Inflammatory macrophage (primary cell): ENCODE measurements at regions not wholly inside any gene's neighbourhood (a gene's known extent, or its start where the extent isn't known, plus 50 kb on each side); places are given as distances from the start of the nearest gene placed in this dataset.
"Not testable (repeated sequence)": the region's sequence is repeated elsewhere in the genome, so short reads cannot be mapped to it uniquely, and the experiment has no call there.

ENCODE experiments used
- DNase-seq, 2 donors: peaks; one replicate each; pipeline ENCODE4 v3.0.0-alpha.2; 2020 to 2022

- no peak for DNase-seq
These were observed 606.1 kb upstream of the CPEB2 start for GRCh38 chr4:14396183-14396582.

- DNase-seq: no peak
These were observed 602.4 kb upstream of the CPEB2 start for GRCh38 chr4:14399848-14400247.

GRCh38 chr4:14400307-14400706 is 602.0 kb upstream of the CPEB2 start:
- DNase-seq: peak; percentile 59 to 71

- DNase-seq: no peak
These were observed 599.1 kb upstream of the CPEB2 start for GRCh38 chr4:14403132-14403531.

- DNase-seq: no peak
These were observed 597.6 kb upstream of the CPEB2 start for GRCh38 chr4:14404730-14405129.

- no peak for DNase-seq
These were observed 591.8 kb upstream of the CPEB2 start for GRCh38 chr4:14410516-14410915.

- peak in 1 of 2 donors; percentile 12 for DNase-seq
These were observed 587.1 kb upstream of the CPEB2 start for GRCh38 chr4:14415146-14415545.

- DNase-seq: no peak
These were observed 582.8 kb upstream of the CPEB2 start for GRCh38 chr4:14419516-14419915.

- DNase-seq: not testable (repeated sequence)
These were observed 576.0 kb upstream of the CPEB2 start for GRCh38 chr4:14426297-14426696.

- no peak for DNase-seq
These were observed 574.2 kb upstream of the CPEB2 start for GRCh38 chr4:14428125-14428524.

- DNase-seq: no peak
These were observed 570.8 kb upstream of the CPEB2 start for GRCh38 chr4:14431155-14432134.

- no peak for DNase-seq
These were observed 567.8 kb upstream of the CPEB2 start for GRCh38 chr4:14434483-14434882.

- no peak for DNase-seq
These were observed 567.4 kb upstream of the CPEB2 start for GRCh38 chr4:14434916-14435315.

- no peak for DNase-seq
These were observed 560.7 kb upstream of the CPEB2 start for GRCh38 chr4:14441561-14441960.

GRCh38 chr4:14445882-14446281 is 556.4 kb upstream of the CPEB2 start:
- DNase-seq: no peak

- no peak for DNase-seq
These were observed 556.0 kb upstream of the CPEB2 start for GRCh38 chr4:14446311-14446710.

- no peak for DNase-seq
These were observed 555.4 kb upstream of the CPEB2 start for GRCh38 chr4:14446904-14447303.

- no peak for DNase-seq
These were observed 553.0 kb upstream of the CPEB2 start for GRCh38 chr4:14449308-14449707.

- DNase-seq: no peak
These were observed 550.3 kb upstream of the CPEB2 start for GRCh38 chr4:14452001-14452400.

- no peak for DNase-seq
These were observed 549.5 kb upstream of the CPEB2 start for GRCh38 chr4:14452764-14453163.

- DNase-seq: no peak
These were observed 543.8 kb upstream of the CPEB2 start for GRCh38 chr4:14458463-14458862.

GRCh38 chr4:14465057-14465456 is 537.2 kb upstream of the CPEB2 start:
- DNase-seq: no peak

- DNase-seq: no peak
These were observed 536.8 kb upstream of the CPEB2 start for GRCh38 chr4:14465507-14465906.

GRCh38 chr4:14478504-14478903 is 523.8 kb upstream of the CPEB2 start:
- DNase-seq: no peak

GRCh38 chr4:14496408-14496807 is 505.9 kb upstream of the CPEB2 start:
- DNase-seq: no peak
